HG03460 (cell line): ENCODE measurements at regions not wholly inside any gene's neighbourhood (a gene's known extent, or its start where the extent isn't known, plus 50 kb on each side); places are given as distances from the start of the nearest gene placed in this dataset.
"Not testable (repeated sequence)": the region's sequence is repeated elsewhere in the genome, so short reads cannot be mapped to it uniquely, and the experiment has no call there.

ENCODE experiments used
- ATAC-seq: cut with Tn5 transposase; IDR thresholded peaks from one replicate; pipeline ENCODE4 v1.9.1; 2021; ENCODE audit not compliant: unreplicated experiment

GRCh38 chr12:100083308-100083707 is 59.4 kb downstream of the BLTP3B start:
- ATAC-seq, result no peak

DNA sequence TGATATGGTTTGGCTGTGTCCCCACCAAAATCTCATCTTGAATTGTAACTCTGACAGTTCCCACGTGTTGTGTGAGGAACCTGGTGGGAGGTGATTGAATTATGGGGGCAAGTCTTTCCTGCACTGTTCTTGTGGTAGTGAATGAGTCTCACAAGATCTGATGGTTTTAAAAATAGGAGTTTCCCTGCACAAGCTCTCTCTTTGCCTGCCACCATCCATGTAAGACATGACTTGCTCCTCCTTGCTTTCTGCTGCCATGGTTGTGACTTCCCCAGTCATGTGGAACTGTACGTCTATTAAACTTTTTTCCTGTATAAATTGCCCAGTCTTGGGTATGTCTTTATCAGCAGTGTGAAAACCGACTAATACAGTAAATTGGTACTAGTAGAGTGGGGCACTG is 63.9 kb downstream of the BLTP3B start:
- ATAC-seq, result not testable (repeated sequence)

DNA sequence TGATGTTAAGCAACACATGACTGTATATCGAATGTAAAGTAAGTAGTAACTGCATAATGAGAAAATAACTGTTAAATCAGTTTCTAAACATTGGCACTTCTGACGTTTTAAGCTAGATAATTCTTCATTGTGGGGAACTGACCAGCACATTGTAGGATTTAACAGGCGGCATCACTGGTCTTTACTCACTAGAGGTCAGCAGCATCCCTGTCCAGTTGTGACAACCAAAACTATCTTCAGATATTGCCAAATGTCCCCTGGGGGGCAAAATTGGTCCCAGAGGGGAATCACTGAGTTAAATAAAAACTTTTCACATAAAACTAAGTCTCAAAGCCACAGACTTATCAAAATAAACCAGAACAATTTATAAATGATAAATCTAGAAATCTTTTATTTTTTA is 65.3 kb downstream of the BLTP3B start:
- no peak for ATAC-seq

GRCh38 chr12:100075598-100075997 is 67.1 kb downstream of the BLTP3B start:
- ATAC-seq, result no peak

GRCh38 chr12:100069795-100070194 is 72.9 kb downstream of the BLTP3B start:
- ATAC-seq, result no peak

DNA sequence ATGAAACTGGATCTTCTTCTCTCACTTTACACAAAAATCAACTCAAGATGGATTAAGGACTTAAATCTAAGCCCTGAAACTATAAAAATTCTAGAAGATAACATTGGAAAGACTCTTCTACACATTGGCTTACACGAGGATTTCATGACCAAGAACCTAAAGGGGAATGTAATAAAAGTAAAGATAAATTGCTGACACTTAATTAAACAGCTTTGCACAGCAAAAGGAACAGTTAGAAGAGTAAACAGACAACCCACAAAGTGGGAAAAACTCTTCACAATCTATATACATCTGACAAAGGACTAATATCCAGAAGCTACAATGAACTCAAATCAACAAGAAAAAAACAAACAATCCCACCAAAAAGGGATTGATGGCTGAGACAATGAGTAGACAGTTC is 74.4 kb downstream of the BLTP3B start:
- ATAC-seq, result no peak

- no peak for ATAC-seq
Observed at GRCh38 chr12:100061814-100062213, 77.1 kb upstream of the ANKS1B start.

DNA sequence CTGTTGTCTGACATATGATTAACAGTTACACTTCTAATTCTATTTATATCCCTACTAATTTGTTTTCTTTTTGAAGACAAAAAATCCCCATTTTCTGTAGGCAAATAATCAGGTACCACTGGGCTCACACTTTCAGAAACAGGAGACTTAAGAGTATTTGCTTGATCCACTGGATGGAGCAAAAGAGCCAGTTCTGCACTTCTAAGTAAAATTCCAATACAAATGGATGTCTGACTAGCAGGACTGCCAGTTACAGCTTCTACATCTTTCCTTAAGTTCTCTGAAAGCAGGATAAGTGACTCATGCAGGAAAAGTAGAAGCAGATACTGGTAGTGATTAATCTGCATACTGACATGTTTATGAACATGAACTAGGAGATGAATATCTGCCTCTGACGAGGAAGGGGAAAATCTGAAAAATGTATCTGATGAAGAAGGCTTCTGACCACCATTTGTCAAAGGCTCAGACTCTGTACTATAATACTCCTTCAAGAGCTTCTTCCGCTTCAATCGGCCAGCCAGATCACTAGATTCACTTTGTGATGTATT is 73.8 kb upstream of the ANKS1B start:
- peak; percentile 65 for ATAC-seq

DNA sequence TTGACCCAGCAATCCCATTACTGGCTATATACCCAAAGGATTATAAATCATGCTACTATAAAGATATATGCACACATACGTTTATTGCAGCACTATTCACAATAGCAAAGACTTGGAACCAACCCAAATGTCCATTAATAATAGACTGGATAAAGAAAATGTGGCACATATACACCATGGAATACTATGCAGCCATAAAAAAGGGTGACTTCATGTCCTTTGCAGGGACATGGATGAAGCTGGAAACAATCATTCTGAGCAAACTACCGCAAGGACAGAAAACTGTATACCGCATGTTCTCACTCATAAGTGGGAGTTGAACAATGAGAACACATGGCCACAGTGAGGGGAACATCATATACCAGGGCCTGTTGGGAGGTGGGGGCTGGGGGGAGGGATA is 61.5 kb upstream of the ANKS1B start:
- ATAC-seq, result not testable (repeated sequence)

- no peak for ATAC-seq
Observed at GRCh38 chr12:100044266-100044665, 59.5 kb upstream of the ANKS1B start.

DNA sequence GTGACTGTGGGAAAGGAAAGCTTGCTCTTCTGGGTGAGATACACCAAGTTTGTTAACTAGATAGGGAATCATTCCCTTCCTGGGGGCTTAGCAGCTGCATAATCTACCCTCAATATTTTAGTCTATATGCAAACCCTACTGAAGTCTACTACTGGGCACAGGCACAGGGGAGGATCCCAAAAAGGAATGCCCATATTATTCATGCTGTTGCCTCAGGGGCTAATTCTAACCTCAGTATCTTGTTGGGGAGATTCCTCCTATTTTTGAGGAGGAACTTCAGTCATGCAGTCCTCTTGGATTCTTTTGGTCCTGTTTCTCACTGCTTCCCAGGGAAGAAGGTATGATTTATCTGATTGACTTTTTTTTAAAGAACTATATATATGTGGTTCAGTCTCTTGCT is 58.9 kb upstream of the ANKS1B start:
- no peak for ATAC-seq
